OCI-LY3 (cell line): ENCODE measurements at regions not wholly inside any gene's neighbourhood (a gene's known extent, or its start where the extent isn't known, plus 50 kb on each side); places are given as distances from the start of the nearest gene placed in this dataset.

Source experiments
- H2AFZ ChIP-seq: fragments of 200-600, 300-600 bp; shearing (Covaris generic); 2 replicates; pipeline ENCODE4 v1.6.0; 2014; ENCODE audit warnings: antibody characterized with exemption, low read depth, low read length
- H3K27ac ChIP-seq: fragments of 200-600, 300-600 bp; sonication (generic); 2 replicates; pipeline ENCODE4 v1.5.1; 2014; ENCODE audit warnings: mild to moderate bottlenecking, low read length, moderate library complexity, mixed read lengths
- H3K27me3 ChIP-seq: fragments of 200-600, 300-600 bp; sonication (generic); 2 replicates; pipeline ENCODE4 v1.6.1; 2014; ENCODE audit warnings: low read depth, low read length, mixed read lengths
- H3K36me3 ChIP-seq: fragments of 200-600, 300-600 bp; sonication (generic); replicated peaks from 2 replicates; pipeline ENCODE3; 2014; ENCODE audit warnings: low read depth, low read length, mixed read lengths
- H3K4me1 ChIP-seq: fragments of 300-600, 200-600 bp; sonication (generic); 2 replicates; pipeline ENCODE4 v1.6.1; 2014; ENCODE audit warnings: low read length, mixed read lengths
- H3K4me2 ChIP-seq: fragments of 200-600, 300-600 bp; sonication (generic); 2 replicates; pipeline ENCODE4 v1.6.1; 2014; ENCODE audit warnings: low read length, mixed read lengths
- H3K4me3 ChIP-seq: fragments of 300-600, 200-600 bp; sonication (generic); 2 replicates; pipeline ENCODE4 v1.5.1; 2014; ENCODE audit warnings: antibody characterized with exemption, mild to moderate bottlenecking, low read length, moderate library complexity
- H3K79me2 ChIP-seq: fragments of 300-600, 200-600 bp; shearing (Covaris generic); 2 replicates; pipeline ENCODE4 v1.6.1; 2014; ENCODE audit warnings: mild to moderate bottlenecking, low read length, mixed read lengths
- H3K9ac ChIP-seq: fragments of 300-600, 200-600 bp; shearing (Covaris generic); 2 replicates; pipeline ENCODE4 v1.6.0; 2014; ENCODE audit warnings: mild to moderate bottlenecking, low read length, moderate library complexity
- H3K9me3 ChIP-seq: fragments of 200-600, 300-600 bp; shearing (Covaris generic); 2 replicates; pipeline ENCODE4 v1.6.1; 2014; ENCODE audit warnings: low read length, mixed read lengths; ENCODE audit not compliant: insufficient read depth
- H4K20me1 ChIP-seq: fragments of 200-600, 300-600 bp; sonication (generic); 2 replicates; pipeline ENCODE4 v1.6.1; 2016; ENCODE audit warnings: low read length, mixed read lengths; ENCODE audit not compliant: insufficient read depth
- EZH2phosphoT487 ChIP-seq: fragments of 200-600 bp; shearing (Covaris generic); IDR thresholded peaks from 2 replicates; pipeline ENCODE4 v1.6.1; 2018; ENCODE audit warnings: antibody characterized with exemption, mixed run types, low read depth
- TF ChIP-seq, protein P1 (sequence below): fragments of 200-600, 300-600 bp; sonication (generic); IDR thresholded peaks from 2 replicates; pipeline ENCODE4 v1.5.1; 2014; ENCODE audit warnings: antibody characterized with exemption, low read length, low read depth

GRCh38 chr4:107520368-107520767 lies 199.7 kb downstream of the PAPSS1 start:
- Histone ChIP-seq H3K4me3 (no peak overlapping the region), H4K20me1 (no peaks in the 10 kb centered on the region), H3K27ac (no peak overlapping the region), H3K36me3 (no peaks in the 10 kb centered on the region), H3K79me2 (no peaks in the 10 kb centered on the region), H3K4me2 (no peak overlapping the region), H3K9ac (no peak overlapping the region), H3K9me3 (no peaks in the 10 kb centered on the region; the same call in 1 of the 2 replicates), H3K4me1 (no peaks in the 10 kb centered on the region), H3K27me3 (no peaks in the 10 kb centered on the region), H2AFZ (no peak overlapping the region)
- no peak for TF ChIP-seq EZH2phosphoT487

- H3K4me2 ChIP-seq, result no peak overlapping the region
- no peaks in the 10 kb centered on the region for H4K20me1 ChIP-seq
- H3K27me3 ChIP-seq, result no peaks in the 10 kb centered on the region
- TF ChIP-seq, protein P1, sequence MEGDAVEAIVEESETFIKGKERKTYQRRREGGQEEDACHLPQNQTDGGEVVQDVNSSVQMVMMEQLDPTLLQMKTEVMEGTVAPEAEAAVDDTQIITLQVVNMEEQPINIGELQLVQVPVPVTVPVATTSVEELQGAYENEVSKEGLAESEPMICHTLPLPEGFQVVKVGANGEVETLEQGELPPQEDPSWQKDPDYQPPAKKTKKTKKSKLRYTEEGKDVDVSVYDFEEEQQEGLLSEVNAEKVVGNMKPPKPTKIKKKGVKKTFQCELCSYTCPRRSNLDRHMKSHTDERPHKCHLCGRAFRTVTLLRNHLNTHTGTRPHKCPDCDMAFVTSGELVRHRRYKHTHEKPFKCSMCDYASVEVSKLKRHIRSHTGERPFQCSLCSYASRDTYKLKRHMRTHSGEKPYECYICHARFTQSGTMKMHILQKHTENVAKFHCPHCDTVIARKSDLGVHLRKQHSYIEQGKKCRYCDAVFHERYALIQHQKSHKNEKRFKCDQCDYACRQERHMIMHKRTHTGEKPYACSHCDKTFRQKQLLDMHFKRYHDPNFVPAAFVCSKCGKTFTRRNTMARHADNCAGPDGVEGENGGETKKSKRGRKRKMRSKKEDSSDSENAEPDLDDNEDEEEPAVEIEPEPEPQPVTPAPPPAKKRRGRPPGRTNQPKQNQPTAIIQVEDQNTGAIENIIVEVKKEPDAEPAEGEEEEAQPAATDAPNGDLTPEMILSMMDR, result peak; percentile 83
- no peak for TF ChIP-seq EZH2phosphoT487
- H3K4me1 ChIP-seq, result peaks cover 9% of the 10 kb centered on the region
- H3K36me3 ChIP-seq, result no peaks in the 10 kb centered on the region
- no peak overlapping the region for H3K27ac ChIP-seq
- no peak overlapping the region for H3K9ac ChIP-seq
- no peak overlapping the region for H3K4me3 ChIP-seq
- no peaks in the 10 kb centered on the region for H3K79me2 ChIP-seq
- H2AFZ ChIP-seq, result no peak overlapping the region
- no peaks in the 10 kb centered on the region; the same call in 1 of the 2 replicates for H3K9me3 ChIP-seq
These were observed 201.0 kb downstream of the PAPSS1 start for GRCh38 chr4:107519053-107519452.

DNA sequence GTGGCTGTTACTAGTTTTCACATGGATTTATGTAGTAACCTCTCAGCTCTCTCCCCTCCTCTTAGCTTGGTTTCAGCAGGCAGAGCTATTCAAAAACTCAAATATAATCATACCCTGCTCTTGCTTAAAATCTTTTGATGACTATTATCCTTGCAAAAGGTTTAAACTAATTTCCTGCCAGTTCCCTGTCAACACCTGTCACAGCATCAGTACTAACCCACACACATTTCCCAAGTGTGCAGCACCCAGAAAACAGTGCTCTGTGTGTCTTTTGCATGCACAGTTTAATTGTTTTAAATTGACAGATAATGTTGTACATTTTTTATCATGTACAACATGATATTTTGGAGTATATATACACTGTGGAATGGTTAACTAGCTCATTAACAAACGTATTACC lies 202.0 kb downstream of the PAPSS1 start:
- Histone ChIP-seq H3K4me3 (no peak overlapping the region), H3K27ac (no peak overlapping the region), H3K4me1 (peaks cover 17% of the 10 kb centered on the region), H3K27me3 (no peaks in the 10 kb centered on the region), H4K20me1 (no peaks in the 10 kb centered on the region), H2AFZ (no peak overlapping the region), H3K4me2 (no peak overlapping the region), H3K9ac (no peak overlapping the region), H3K79me2 (no peaks in the 10 kb centered on the region), H3K9me3 (no peaks in the 10 kb centered on the region; the same call in 1 of the 2 replicates), H3K36me3 (no peaks in the 10 kb centered on the region)
- TF ChIP-seq, protein P1, result no peak
- TF ChIP-seq EZH2phosphoT487, result no peak

GRCh38 chr4:107512549-107512948 lies 207.5 kb downstream of the PAPSS1 start:
- Histone ChIP-seq H3K79me2 (no peaks in the 10 kb centered on the region), H3K4me2 (no peak overlapping the region), H3K27me3 (no peaks in the 10 kb centered on the region), H3K4me3 (no peak overlapping the region), H3K27ac (no peak overlapping the region), H3K4me1 (peaks cover 17% of the 10 kb centered on the region), H2AFZ (no peak overlapping the region), H4K20me1 (no peaks in the 10 kb centered on the region), H3K9me3 (no peaks in the 10 kb centered on the region; the same call in 1 of the 2 replicates), H3K9ac (no peak overlapping the region), H3K36me3 (no peaks in the 10 kb centered on the region)
- TF ChIP-seq EZH2phosphoT487, result no peak
- TF ChIP-seq, protein P1, result no peak
